ENCODE measurements at regions not wholly inside any gene's neighbourhood (a gene's known extent, or its start where the extent isn't known, plus 50 kb on each side); places are given as distances from the start of the nearest gene placed in this dataset.

DNA sequence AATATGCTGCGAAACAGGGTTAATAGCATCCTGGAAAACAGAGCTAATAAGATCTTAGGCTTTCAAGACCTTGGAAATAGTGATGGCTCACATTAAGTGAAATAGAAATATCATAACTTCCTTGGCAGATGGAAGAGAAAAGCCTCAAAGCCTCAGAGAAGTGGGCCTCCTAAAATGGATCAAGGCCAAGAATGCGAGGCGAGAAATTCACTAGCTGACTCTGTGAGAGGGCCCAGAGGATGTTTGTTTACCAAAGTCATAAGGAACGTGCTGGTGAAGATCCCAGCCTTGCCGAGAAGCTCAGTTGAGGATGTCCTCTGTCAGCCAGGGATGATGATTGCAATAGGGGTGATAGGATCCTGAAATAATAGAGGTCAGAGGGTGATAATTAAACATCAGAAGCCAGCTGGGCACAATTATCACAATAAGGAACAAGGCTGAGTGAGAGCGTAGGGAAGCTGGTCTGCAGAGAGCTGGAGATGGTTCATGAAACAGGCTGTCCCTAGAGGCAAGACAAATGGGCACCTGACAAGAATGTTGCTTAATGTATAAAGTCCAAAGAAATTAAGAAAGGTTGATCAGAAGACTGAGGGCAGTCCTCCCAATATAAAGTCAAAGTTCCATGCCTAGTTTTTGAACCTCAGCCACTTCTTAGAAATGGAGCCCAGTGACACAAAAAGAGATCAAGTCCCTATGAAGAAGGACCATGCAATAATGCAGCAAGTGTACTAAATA is 101.7 kb upstream of the COG2 start:
- Histone ChIP-seq H3K9ac (ENCODE audit: low read depth in 1 of 2, low read length in 2 of 2) (no peak overlapping the region), H3K27ac (ENCODE audit: low read depth in 1 of 2, low read length in 2 of 2) (no peak overlapping the region)
- TF ChIP-seq, protein P1, sequence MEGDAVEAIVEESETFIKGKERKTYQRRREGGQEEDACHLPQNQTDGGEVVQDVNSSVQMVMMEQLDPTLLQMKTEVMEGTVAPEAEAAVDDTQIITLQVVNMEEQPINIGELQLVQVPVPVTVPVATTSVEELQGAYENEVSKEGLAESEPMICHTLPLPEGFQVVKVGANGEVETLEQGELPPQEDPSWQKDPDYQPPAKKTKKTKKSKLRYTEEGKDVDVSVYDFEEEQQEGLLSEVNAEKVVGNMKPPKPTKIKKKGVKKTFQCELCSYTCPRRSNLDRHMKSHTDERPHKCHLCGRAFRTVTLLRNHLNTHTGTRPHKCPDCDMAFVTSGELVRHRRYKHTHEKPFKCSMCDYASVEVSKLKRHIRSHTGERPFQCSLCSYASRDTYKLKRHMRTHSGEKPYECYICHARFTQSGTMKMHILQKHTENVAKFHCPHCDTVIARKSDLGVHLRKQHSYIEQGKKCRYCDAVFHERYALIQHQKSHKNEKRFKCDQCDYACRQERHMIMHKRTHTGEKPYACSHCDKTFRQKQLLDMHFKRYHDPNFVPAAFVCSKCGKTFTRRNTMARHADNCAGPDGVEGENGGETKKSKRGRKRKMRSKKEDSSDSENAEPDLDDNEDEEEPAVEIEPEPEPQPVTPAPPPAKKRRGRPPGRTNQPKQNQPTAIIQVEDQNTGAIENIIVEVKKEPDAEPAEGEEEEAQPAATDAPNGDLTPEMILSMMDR (IDR thresholded peaks at IDR 0.05; ENCODE audit: low read depth, low read length, missing input control): no peak
- TF ChIP-seq GABPA (IDR thresholded peaks at IDR 0.05 in 1 of 2, conservative IDR thresholded peaks at IDR 0.05 in 1 of 2): no peak
- TF ChIP-seq, protein P2, sequence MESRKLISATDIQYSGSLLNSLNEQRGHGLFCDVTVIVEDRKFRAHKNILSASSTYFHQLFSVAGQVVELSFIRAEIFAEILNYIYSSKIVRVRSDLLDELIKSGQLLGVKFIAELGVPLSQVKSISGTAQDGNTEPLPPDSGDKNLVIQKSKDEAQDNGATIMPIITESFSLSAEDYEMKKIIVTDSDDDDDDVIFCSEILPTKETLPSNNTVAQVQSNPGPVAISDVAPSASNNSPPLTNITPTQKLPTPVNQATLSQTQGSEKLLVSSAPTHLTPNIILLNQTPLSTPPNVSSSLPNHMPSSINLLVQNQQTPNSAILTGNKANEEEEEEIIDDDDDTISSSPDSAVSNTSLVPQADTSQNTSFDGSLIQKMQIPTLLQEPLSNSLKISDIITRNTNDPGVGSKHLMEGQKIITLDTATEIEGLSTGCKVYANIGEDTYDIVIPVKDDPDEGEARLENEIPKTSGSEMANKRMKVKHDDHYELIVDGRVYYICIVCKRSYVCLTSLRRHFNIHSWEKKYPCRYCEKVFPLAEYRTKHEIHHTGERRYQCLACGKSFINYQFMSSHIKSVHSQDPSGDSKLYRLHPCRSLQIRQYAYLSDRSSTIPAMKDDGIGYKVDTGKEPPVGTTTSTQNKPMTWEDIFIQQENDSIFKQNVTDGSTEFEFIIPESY (IDR thresholded peaks at IDR 0.05): no peak
- TF ChIP-seq, protein P3, sequence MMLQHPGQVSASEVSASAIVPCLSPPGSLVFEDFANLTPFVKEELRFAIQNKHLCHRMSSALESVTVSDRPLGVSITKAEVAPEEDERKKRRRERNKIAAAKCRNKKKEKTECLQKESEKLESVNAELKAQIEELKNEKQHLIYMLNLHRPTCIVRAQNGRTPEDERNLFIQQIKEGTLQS (IDR thresholded peaks at IDR 0.05): no peak
- TF ChIP-seq JUND (IDR thresholded peaks at IDR 0.05): no peak
- TF ChIP-seq HNF4A (conservative IDR thresholded peaks at IDR 0.05): no peak
- TF ChIP-seq RAD21 (IDR thresholded peaks at IDR 0.05): no peak
- no peak for TF ChIP-seq YY1 (IDR thresholded peaks at IDR 0.05)
- TF ChIP-seq, protein P4, sequence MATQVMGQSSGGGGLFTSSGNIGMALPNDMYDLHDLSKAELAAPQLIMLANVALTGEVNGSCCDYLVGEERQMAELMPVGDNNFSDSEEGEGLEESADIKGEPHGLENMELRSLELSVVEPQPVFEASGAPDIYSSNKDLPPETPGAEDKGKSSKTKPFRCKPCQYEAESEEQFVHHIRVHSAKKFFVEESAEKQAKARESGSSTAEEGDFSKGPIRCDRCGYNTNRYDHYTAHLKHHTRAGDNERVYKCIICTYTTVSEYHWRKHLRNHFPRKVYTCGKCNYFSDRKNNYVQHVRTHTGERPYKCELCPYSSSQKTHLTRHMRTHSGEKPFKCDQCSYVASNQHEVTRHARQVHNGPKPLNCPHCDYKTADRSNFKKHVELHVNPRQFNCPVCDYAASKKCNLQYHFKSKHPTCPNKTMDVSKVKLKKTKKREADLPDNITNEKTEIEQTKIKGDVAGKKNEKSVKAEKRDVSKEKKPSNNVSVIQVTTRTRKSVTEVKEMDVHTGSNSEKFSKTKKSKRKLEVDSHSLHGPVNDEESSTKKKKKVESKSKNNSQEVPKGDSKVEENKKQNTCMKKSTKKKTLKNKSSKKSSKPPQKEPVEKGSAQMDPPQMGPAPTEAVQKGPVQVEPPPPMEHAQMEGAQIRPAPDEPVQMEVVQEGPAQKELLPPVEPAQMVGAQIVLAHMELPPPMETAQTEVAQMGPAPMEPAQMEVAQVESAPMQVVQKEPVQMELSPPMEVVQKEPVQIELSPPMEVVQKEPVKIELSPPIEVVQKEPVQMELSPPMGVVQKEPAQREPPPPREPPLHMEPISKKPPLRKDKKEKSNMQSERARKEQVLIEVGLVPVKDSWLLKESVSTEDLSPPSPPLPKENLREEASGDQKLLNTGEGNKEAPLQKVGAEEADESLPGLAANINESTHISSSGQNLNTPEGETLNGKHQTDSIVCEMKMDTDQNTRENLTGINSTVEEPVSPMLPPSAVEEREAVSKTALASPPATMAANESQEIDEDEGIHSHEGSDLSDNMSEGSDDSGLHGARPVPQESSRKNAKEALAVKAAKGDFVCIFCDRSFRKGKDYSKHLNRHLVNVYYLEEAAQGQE (IDR thresholded peaks at IDR 0.05): no peak
- TF ChIP-seq FOXA2 (IDR thresholded peaks at IDR 0.05): no peak
- TF ChIP-seq, protein P5, sequence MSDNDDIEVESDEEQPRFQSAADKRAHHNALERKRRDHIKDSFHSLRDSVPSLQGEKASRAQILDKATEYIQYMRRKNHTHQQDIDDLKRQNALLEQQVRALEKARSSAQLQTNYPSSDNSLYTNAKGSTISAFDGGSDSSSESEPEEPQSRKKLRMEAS (IDR thresholded peaks at IDR 0.05): no peak
- no peak for TF ChIP-seq NR2F2 (IDR thresholded peaks at IDR 0.05)
- TF ChIP-seq FOXA1 (IDR thresholded peaks at IDR 0.05): no peak
- TF ChIP-seq TAF1 (conservative IDR thresholded peaks at IDR 0.05): no peak
- TF ChIP-seq SP1 (IDR thresholded peaks at IDR 0.05): no peak
- TF ChIP-seq RXRA (IDR thresholded peaks at IDR 0.05): no peak
- no peak for TF ChIP-seq EGR1 (IDR thresholded peaks at IDR 0.05; ENCODE audit: low read depth in 2 of 2)
- no peak for TF ChIP-seq HNF4G (IDR thresholded peaks at IDR 0.05)

More for the DNA sequence above, 101.7 kb upstream of the COG2 start:
- H3K27me3 ChIP-seq (ENCODE audit: control insufficient read depth in 4 of 4, insufficient read depth in 4 of 4, low read length in 3 of 4): no peaks in the 10 kb centered on the region
- no peaks in the 10 kb centered on the region for H3K36me3 ChIP-seq (ENCODE audit: control insufficient read depth in 4 of 4, insufficient read depth in 3 of 4, low read depth in 1 of 4, low read length in 3 of 4)
- no peak for DNase-seq (ENCODE audit: low spot score)
- H3K9me3 ChIP-seq (ENCODE audit: control insufficient read depth in 4 of 4, low read length in 3 of 4): no peaks in the 10 kb centered on the region
- no peaks in the 10 kb centered on the region for H3K4me1 ChIP-seq (ENCODE audit: control insufficient read depth in 4 of 4, insufficient read depth in 4 of 4, low read length in 3 of 4)
- no peak overlapping the region for H3K4me3 ChIP-seq (ENCODE audit: low read depth in 1 of 3, low read length in 3 of 3)
- 79% methylated on average over 6 of the region's 6 CpGs for WGBS
